T-helper 1 cell treated with Interleukin-12 subunit alpha and Interleukin-12 subunit beta and Interleukin-4 antibody, amounts not matched to agents 30 ng/mL and 1 ng/mL, for 36 hours (primary cell): ENCODE measurements at regions not wholly inside any gene's neighbourhood (a gene's known extent, or its start where the extent isn't known, plus 50 kb on each side); places are given as distances from the start of the nearest gene placed in this dataset.

Source experiments
- intact Hi-C: fragments of 100-400 bp; cut with micrococcal nuclease; formaldehyde crosslinking; loops from one replicate; pipeline ENCODE4 v1.15.1; 2024

GRCh38 chr1:38475624-38476005, 384.0 kb downstream of the RRAGC start:
- intact Hi-C loops: no loop called here

GRCh38 chr1:38474738-38475623, 384.6 kb downstream of the RRAGC start:
- intact Hi-C loops: no loop called here

GRCh38 chr1:38466487-38466886, 393.1 kb downstream of the RRAGC start:
- intact Hi-C loops: no loop called here

GRCh38 chr1:38465460-38465859, 394.1 kb downstream of the RRAGC start:
- intact Hi-C loops: no loop called here

- intact Hi-C loops: no loop called here
These were observed 395.4 kb downstream of the RRAGC start for GRCh38 chr1:38464071-38464661.

- intact Hi-C loops: no loop called here
These were observed 396.5 kb downstream of the RRAGC start for GRCh38 chr1:38463074-38463473.

- intact Hi-C loops: no loop called here
These were observed 403.1 kb downstream of the RRAGC start for GRCh38 chr1:38456531-38456876.

- intact Hi-C loops: no loop called here
These were observed 403.6 kb downstream of the RRAGC start for GRCh38 chr1:38455829-38456530.

GRCh38 chr1:38454749-38455441, 404.7 kb downstream of the RRAGC start:
- intact Hi-C loops: no loop called here

GRCh38 chr1:38454236-38454635, 405.3 kb downstream of the RRAGC start:
- intact Hi-C loops: no loop called here

- intact Hi-C loops: no loop called here
These were observed 405.7 kb upstream of the POU3F1 start for GRCh38 chr1:38452246-38452645.

GRCh38 chr1:38451541-38451993, 405.0 kb upstream of the POU3F1 start:
- intact Hi-C loops: no loop called here

GRCh38 chr1:38448893-38449292, 402.3 kb upstream of the POU3F1 start:
- intact Hi-C loops: no loop called here

- intact Hi-C loops: no loop called here
These were observed 400.3 kb upstream of the POU3F1 start for GRCh38 chr1:38446936-38447335.

GRCh38 chr1:38444770-38445442, 398.3 kb upstream of the POU3F1 start:
- intact Hi-C loops: no loop called here

GRCh38 chr1:38444311-38444710, 397.7 kb upstream of the POU3F1 start:
- intact Hi-C loops: no loop called here

GRCh38 chr1:38440402-38440801, 393.8 kb upstream of the POU3F1 start:
- intact Hi-C loops: no loop called here

- intact Hi-C loops: no loop called here
These were observed 390.2 kb upstream of the POU3F1 start for GRCh38 chr1:38436749-38437148.

- intact Hi-C loops: no loop called here
These were observed 389.4 kb upstream of the POU3F1 start for GRCh38 chr1:38436006-38436405.

- intact Hi-C loops: no loop called here
These were observed 386.6 kb upstream of the POU3F1 start for GRCh38 chr1:38433084-38433722.
